Ureter (tissue), 1 donor: ENCODE measurements at regions not wholly inside any gene's neighbourhood (a gene's known extent, or its start where the extent isn't known, plus 50 kb on each side); places are given as distances from the start of the nearest gene placed in this dataset.

Experiments
- DNase-seq: peaks from one replicate; pipeline ENCODE4 v3.0.0-alpha.2; 2020; ENCODE audit warnings: low spot score
- donor health status: DM: yes; HTN: yes; CAD: no.

DNA sequence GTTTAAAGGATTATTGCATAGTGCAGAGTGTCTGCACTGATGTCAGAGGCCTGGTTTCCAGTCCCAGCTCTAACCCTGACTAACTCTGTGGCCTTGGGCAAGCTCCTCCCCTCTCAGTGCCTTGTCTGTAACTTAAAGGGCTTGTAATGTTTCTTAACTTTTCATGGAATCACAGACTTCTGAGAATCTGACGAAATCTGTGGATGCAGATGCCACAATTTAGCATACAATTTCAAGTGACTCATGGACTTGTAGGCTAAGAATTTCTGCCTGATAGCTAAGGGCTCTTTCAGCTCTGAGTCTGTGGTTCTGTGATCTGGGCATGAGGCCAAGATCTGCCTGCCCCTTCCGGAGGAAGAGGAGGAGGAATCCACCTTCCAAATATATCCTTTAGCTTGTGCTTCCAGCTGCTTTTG lies 236.9 kb downstream of the AR start:
- peak; percentile 78 for DNase-seq

- DNase-seq: no peak
Observed at GRCh38 chrX:67781132-67781531, 237.3 kb downstream of the AR start.

DNA sequence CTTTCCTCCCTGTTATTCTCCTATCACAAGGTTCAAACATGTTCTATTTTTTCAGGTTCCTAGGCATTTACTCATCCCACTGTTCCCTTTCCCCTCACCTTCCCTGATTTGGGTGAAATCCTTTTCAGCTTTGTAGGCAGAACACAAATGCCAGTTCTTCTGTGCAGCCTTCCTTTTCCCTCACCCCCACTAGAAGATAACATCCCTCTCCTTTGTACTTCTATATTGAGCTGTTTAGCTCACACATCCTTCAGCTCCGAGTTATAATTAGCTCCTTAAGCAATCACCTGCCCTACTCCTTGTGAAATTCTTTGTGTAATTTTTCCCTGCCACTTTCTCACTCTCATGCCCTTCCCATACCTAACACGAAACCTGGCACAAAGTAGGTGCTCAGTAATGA lies 240.9 kb downstream of the AR start:
- no peak for DNase-seq

- no peak for DNase-seq
Observed at GRCh38 chrX:67787196-67787595, 243.4 kb downstream of the AR start.

DNA sequence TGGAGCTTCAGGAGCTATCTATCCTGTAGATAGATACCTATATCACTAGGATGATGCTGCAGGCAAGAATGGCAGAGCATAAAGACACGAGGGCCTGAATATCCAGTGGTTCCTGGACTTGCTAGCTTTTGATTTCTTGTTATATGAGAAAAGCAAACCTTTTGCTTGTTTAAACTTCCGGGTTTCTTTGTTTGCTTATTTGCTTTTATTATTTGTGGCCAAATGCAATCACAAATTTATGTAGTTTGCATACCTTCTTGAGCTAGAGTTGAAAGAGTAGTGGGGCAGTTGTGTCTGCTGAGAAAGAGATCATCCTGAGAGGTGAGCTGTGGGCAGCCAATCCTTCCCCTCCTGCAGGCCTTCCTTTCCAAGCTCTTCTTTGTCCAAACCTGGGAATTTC lies 245.7 kb downstream of the AR start:
- DNase-seq: no peak
